ENCODE measurements at regions not wholly inside any gene's neighbourhood (a gene's known extent, or its start where the extent isn't known, plus 50 kb on each side); places are given as distances from the start of the nearest gene placed in this dataset.

GRCh38 chr2:65529419-65529818 lies 97.0 kb upstream of the SPRED2 start:
- ChIA-PET CTCF (interaction anchor here (0.7 to 1.0 kb wide), 2 partner anchors 17 to 28 kb away, joined by 3 read pairs; no protein-coding TSS in a partner anchor), POLR2A (no interaction called here)
- TF ChIP-seq, protein P1, sequence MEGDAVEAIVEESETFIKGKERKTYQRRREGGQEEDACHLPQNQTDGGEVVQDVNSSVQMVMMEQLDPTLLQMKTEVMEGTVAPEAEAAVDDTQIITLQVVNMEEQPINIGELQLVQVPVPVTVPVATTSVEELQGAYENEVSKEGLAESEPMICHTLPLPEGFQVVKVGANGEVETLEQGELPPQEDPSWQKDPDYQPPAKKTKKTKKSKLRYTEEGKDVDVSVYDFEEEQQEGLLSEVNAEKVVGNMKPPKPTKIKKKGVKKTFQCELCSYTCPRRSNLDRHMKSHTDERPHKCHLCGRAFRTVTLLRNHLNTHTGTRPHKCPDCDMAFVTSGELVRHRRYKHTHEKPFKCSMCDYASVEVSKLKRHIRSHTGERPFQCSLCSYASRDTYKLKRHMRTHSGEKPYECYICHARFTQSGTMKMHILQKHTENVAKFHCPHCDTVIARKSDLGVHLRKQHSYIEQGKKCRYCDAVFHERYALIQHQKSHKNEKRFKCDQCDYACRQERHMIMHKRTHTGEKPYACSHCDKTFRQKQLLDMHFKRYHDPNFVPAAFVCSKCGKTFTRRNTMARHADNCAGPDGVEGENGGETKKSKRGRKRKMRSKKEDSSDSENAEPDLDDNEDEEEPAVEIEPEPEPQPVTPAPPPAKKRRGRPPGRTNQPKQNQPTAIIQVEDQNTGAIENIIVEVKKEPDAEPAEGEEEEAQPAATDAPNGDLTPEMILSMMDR (IDR thresholded peaks at IDR 0.05; ENCODE audit: control extremely low read depth, extremely low read depth, low read depth, missing control alignments), result no peak
- no peak for DNase-seq (ENCODE audit: extremely low spot score)

DNA sequence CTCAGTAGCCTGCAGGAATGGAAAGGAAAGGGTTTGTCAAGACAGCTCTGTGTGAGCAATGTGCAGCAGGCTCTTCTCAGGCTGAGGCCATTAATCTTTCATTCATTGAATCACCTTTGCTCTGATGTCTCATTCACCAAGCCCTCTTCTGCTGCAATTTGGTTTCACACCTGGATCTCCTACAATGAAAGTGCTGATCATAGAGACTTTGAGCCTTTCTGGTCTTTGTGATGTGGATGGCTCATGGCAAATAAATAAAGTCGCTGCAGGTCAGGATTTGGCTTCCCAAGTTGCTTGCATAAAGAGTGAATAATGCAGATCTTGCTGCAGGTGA lies 95.8 kb upstream of the SPRED2 start:
- TF ChIP-seq, protein P1 (IDR thresholded peaks at IDR 0.05; ENCODE audit: control extremely low read depth, extremely low read depth, low read depth, missing control alignments), result no peak
- POLR2A ChIA-PET, result no interaction called here
- no peak for DNase-seq (ENCODE audit: extremely low spot score)
- CTCF ChIA-PET, result interaction anchor here (1.3 kb wide), 1 partner anchor 13 kb away, joined by 3 read pairs; no protein-coding TSS in a partner anchor

DNA sequence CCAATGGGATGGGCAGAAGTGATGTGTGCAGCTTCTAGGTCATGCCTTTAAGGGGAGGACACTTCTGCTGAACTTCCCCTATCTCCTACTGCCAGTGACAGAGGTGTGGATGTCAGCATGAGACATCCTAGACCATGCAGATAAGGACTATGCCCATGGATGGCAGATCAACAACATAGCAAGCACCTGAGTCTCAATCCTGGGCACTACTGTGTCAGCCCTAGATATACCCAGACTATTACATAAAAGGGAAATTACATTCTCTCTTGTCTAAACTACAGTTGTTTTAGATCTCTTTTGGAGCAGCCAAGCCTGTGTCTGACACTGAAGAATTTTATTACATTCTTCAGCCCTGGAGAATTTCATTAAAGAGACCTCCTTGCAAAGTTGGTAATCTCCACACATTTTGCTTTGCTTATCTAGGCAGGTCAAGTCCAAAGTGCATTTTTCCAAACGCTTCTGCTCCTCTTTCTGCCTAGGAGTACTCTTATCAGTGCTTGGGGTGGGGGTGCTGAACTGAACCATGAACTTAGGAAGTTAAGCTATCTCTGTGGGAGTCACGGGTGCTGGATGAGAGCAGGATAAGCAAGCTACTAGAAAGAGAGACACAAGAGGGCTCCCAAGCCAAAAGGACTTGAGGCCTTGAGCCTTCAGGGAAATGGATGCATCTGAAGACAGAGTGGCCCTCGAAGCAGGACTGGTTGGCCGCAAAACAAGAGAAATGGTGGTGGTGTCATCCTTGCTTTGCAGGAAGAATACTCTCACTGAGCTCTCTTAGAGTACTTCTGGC lies 95.2 kb upstream of the SPRED2 start:
- TF ChIP-seq, protein P1 (IDR thresholded peaks at IDR 0.05; ENCODE audit: control extremely low read depth, extremely low read depth, low read depth, missing control alignments), result no peak
- POLR2A ChIA-PET, result no interaction called here
- CTCF ChIA-PET, result interaction anchor here (1.3 kb wide), 1 partner anchor 13 kb away, joined by 3 read pairs; no protein-coding TSS in a partner anchor
- DNase-seq (ENCODE audit: extremely low spot score), result no peak

GRCh38 chr2:65525616-65526231 lies 93.3 kb upstream of the SPRED2 start:
- POLR2A ChIA-PET, result no interaction called here

DNA sequence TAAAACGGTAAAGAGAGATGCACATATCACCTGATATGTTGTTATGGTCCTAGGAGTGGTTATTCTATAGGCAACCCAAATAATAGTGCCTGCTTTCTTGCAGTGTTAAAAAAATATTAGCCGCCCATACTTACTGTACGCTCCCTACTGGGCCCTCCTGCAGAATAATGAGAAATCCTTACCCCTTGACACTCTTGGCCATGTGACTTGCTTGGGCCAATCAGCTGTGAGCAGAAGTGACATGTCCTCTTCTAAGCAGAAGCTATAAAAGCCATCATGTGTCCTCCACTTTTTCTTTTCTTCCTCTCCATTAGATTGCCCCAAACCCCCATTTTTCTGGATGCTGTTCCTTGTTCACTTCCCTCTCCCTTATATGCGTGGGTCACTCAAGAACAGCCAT lies 90.5 kb upstream of the SPRED2 start:
- no peak for DNase-seq (ENCODE audit: extremely low spot score)
- CTCF ChIA-PET, result no interaction called here
- TF ChIP-seq, protein P1 (IDR thresholded peaks at IDR 0.05; ENCODE audit: control extremely low read depth, extremely low read depth, low read depth, missing control alignments), result no peak
- POLR2A ChIA-PET, result no interaction called here

More at GRCh38 chr2:65525616-65526231, 93.3 kb upstream of the SPRED2 start:
- TF ChIP-seq, protein P1 (IDR thresholded peaks at IDR 0.05; ENCODE audit: control extremely low read depth, extremely low read depth, low read depth, missing control alignments), result no peak
- DNase-seq (ENCODE audit: extremely low spot score), result no peak
- CTCF ChIA-PET, result interaction anchor here (1.0 to 1.5 kb wide), 3 partner anchors 9 to 11 kb away, joined by 4 read pairs; no protein-coding TSS in a partner anchor

GRCh38 chr2:65518751-65519150 lies 86.4 kb upstream of the SPRED2 start:
- POLR2A ChIA-PET, result no interaction called here
- CTCF ChIA-PET, result interaction anchor here (1.3 kb wide), 1 partner anchor 33 kb away, joined by 3 read pairs; no protein-coding TSS in a partner anchor
- no peak for DNase-seq (ENCODE audit: extremely low spot score)
- TF ChIP-seq, protein P1 (IDR thresholded peaks at IDR 0.05; ENCODE audit: control extremely low read depth, extremely low read depth, low read depth, missing control alignments), result no peak

All from GM10248 (cell line).